GM19455 (cell line): ENCODE measurements at regions not wholly inside any gene's neighbourhood (a gene's known extent, or its start where the extent isn't known, plus 50 kb on each side); places are given as distances from the start of the nearest gene placed in this dataset.

Experiments used
- ATAC-seq: cut with Tn5 transposase; IDR thresholded peaks from one replicate; pipeline ENCODE4 v1.9.1; 2021; ENCODE audit not compliant: unreplicated experiment

GRCh38 chr1:55334797-55335196 is 119.6 kb upstream of the USP24 start:
- ATAC-seq = no peak

GRCh38 chr1:55334160-55334559 is 119.0 kb upstream of the USP24 start:
- no peak for ATAC-seq

GRCh38 chr1:55333461-55333860 is 118.3 kb upstream of the USP24 start:
- no peak for ATAC-seq

- ATAC-seq = no peak
These were observed 116.2 kb upstream of the USP24 start for GRCh38 chr1:55331351-55331750.

- ATAC-seq = no peak
These were observed 114.8 kb upstream of the USP24 start for GRCh38 chr1:55329808-55330432.

GRCh38 chr1:55329091-55329490 is 113.9 kb upstream of the USP24 start:
- no peak for ATAC-seq

- ATAC-seq = no peak
These were observed 111.5 kb upstream of the USP24 start for GRCh38 chr1:55326496-55327243.

- no peak for ATAC-seq
These were observed 108.6 kb upstream of the USP24 start for GRCh38 chr1:55323760-55324159.

GRCh38 chr1:55322842-55323241 is 107.7 kb upstream of the USP24 start:
- no peak for ATAC-seq

- ATAC-seq = no peak
These were observed 106.8 kb upstream of the USP24 start for GRCh38 chr1:55321942-55322341.

GRCh38 chr1:55320891-55321290 is 105.7 kb upstream of the USP24 start:
- no peak for ATAC-seq

- ATAC-seq = no peak
These were observed 103.1 kb upstream of the USP24 start for GRCh38 chr1:55318116-55318817.

- no peak for ATAC-seq
These were observed 102.5 kb upstream of the USP24 start for GRCh38 chr1:55317673-55318072.

GRCh38 chr1:55316947-55317662 is 101.9 kb upstream of the USP24 start:
- no peak for ATAC-seq

GRCh38 chr1:55316502-55316901 is 101.3 kb upstream of the USP24 start:
- no peak for ATAC-seq

- no peak for ATAC-seq
These were observed 100.4 kb upstream of the USP24 start for GRCh38 chr1:55315552-55315951.

GRCh38 chr1:55314740-55315139 is 99.6 kb upstream of the USP24 start:
- no peak for ATAC-seq

- ATAC-seq = no peak
These were observed 98.7 kb upstream of the USP24 start for GRCh38 chr1:55313903-55314302.

- ATAC-seq = no peak
These were observed 96.8 kb upstream of the USP24 start for GRCh38 chr1:55311979-55312378.

GRCh38 chr1:55311057-55311641 is 96.0 kb upstream of the USP24 start:
- no peak for ATAC-seq

- ATAC-seq = no peak
These were observed 95.4 kb upstream of the USP24 start for GRCh38 chr1:55310505-55310971.
